ENCODE measurements at regions not wholly inside any gene's neighbourhood (a gene's known extent, or its start where the extent isn't known, plus 50 kb on each side); places are given as distances from the start of the nearest gene placed in this dataset.

- H3K27ac Mint-ChIP-seq (ENCODE audit: unreplicated experiment), result no peak overlapping the region
- H3K27me3 Mint-ChIP-seq (ENCODE audit: unreplicated experiment), result no peaks in the 10 kb centered on the region
- no peaks in the 10 kb centered on the region for H3K9me3 Mint-ChIP-seq (ENCODE audit: unreplicated experiment)
- no peak for DNase-seq
- H3K36me3 Mint-ChIP-seq (ENCODE audit: unreplicated experiment), result no peaks in the 10 kb centered on the region
- H3K4me3 Mint-ChIP-seq (ENCODE audit: unreplicated experiment), result no peak overlapping the region
- no peaks in the 10 kb centered on the region for H3K4me1 Mint-ChIP-seq (ENCODE audit: low read depth, unreplicated experiment)
- TF ChIP-seq CTCF (IDR thresholded peaks at IDR 0.05; ENCODE audit: partially characterized antibody, unreplicated experiment), result no peak
Measured at GRCh38 chr9:90507621-90508020, 135.0 kb downstream of the DIRAS2 start.

- no peaks in the 10 kb centered on the region for H3K36me3 Mint-ChIP-seq (ENCODE audit: unreplicated experiment)
- no peak overlapping the region for H3K4me3 Mint-ChIP-seq (ENCODE audit: unreplicated experiment)
- no peaks in the 10 kb centered on the region for H3K9me3 Mint-ChIP-seq (ENCODE audit: unreplicated experiment)
- no peak for DNase-seq
- TF ChIP-seq CTCF (IDR thresholded peaks at IDR 0.05; ENCODE audit: partially characterized antibody, unreplicated experiment), result no peak
- no peaks in the 10 kb centered on the region for H3K27me3 Mint-ChIP-seq (ENCODE audit: unreplicated experiment)
- H3K27ac Mint-ChIP-seq (ENCODE audit: unreplicated experiment), result no peak overlapping the region
- no peaks in the 10 kb centered on the region for H3K4me1 Mint-ChIP-seq (ENCODE audit: low read depth, unreplicated experiment)
Measured at GRCh38 chr9:90508940-90509339, 133.7 kb downstream of the DIRAS2 start.

DNA sequence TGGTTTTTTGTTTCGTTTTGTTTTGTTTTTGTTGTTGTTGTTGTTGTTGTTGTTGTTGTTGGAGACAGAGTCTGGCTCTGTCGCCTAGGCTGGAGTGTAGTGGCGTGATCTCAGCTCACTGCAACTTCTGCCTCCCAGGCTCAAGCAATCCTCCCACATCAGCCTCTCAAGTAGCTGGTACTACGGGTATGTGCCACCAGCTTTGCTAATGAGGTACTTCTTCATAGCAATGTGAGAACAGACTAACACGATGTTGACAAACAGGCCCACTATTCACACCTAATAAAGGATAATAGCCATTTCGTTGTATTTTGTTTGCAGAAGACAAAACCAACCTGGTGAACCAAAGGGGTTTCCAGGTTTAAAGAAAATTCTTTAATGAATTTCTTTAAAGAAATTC lies 130.9 kb downstream of the DIRAS2 start:
- Mint-ChIP-seq H3K27me3 (ENCODE audit: unreplicated experiment) (no peaks in the 10 kb centered on the region), H3K4me1 (ENCODE audit: low read depth, unreplicated experiment) (no peaks in the 10 kb centered on the region), H3K4me3 (ENCODE audit: unreplicated experiment) (no peak overlapping the region), H3K36me3 (ENCODE audit: unreplicated experiment) (no peaks in the 10 kb centered on the region), H3K27ac (ENCODE audit: unreplicated experiment) (no peak overlapping the region), H3K9me3 (ENCODE audit: unreplicated experiment) (no peaks in the 10 kb centered on the region)
- no peak for TF ChIP-seq CTCF (IDR thresholded peaks at IDR 0.05; ENCODE audit: partially characterized antibody, unreplicated experiment)
- no peak for DNase-seq

DNA sequence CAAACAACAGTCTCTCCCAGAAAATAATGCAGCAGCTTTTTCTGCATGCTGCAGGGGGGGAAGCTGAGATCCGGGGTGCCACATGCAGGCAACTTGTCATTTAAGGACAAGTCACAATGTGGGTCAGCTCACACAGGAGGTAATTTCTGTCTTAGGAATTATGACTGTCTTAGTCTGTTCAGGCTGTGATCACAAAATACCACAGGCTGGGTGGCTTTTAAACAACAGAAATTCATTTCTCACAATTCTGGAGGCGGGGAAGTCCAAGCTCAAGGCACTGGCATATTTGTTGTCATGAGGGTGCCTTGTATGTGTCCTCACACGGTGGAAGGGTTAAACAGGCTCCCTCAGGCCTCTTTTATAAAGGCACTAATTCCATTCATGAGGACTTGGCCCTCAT lies 127.7 kb downstream of the DIRAS2 start:
- Mint-ChIP-seq H3K27ac (ENCODE audit: unreplicated experiment) (no peak overlapping the region), H3K27me3 (ENCODE audit: unreplicated experiment) (no peaks in the 10 kb centered on the region), H3K4me1 (ENCODE audit: low read depth, unreplicated experiment) (no peaks in the 10 kb centered on the region)

GRCh38 chr9:90515510-90515909 lies 127.1 kb downstream of the DIRAS2 start:
- TF ChIP-seq CTCF (IDR thresholded peaks at IDR 0.05; ENCODE audit: partially characterized antibody, unreplicated experiment), result no peak
- Mint-ChIP-seq H3K27me3 (ENCODE audit: unreplicated experiment) (no peaks in the 10 kb centered on the region), H3K27ac (ENCODE audit: unreplicated experiment) (no peak overlapping the region), H3K9me3 (ENCODE audit: unreplicated experiment) (no peaks in the 10 kb centered on the region), H3K36me3 (ENCODE audit: unreplicated experiment) (no peaks in the 10 kb centered on the region), H3K4me3 (ENCODE audit: unreplicated experiment) (no peak overlapping the region), H3K4me1 (ENCODE audit: low read depth, unreplicated experiment) (no peaks in the 10 kb centered on the region)
- no peak for DNase-seq

More for the DNA sequence above, 127.7 kb downstream of the DIRAS2 start:
- no peak for DNase-seq
- Mint-ChIP-seq H3K36me3 (ENCODE audit: unreplicated experiment) (no peaks in the 10 kb centered on the region), H3K9me3 (ENCODE audit: unreplicated experiment) (no peaks in the 10 kb centered on the region), H3K4me3 (ENCODE audit: unreplicated experiment) (no peak overlapping the region)
- TF ChIP-seq CTCF (IDR thresholded peaks at IDR 0.05; ENCODE audit: partially characterized antibody, unreplicated experiment), result no peak

Data from glutamatergic neuron (in vitro differentiated cells).